ENCODE measurements at regions not wholly inside any gene's neighbourhood (a gene's known extent, or its start where the extent isn't known, plus 50 kb on each side); places are given as distances from the start of the nearest gene placed in this dataset.

- Histone ChIP-seq H3K4me1 (ENCODE audit: control insufficient read depth, insufficient read depth, low read length, poor library complexity, severe bottlenecking) (no peaks in the 10 kb centered on the region), H3K36me3 (ENCODE audit: control insufficient read depth, insufficient read depth, low read length) (no peaks in the 10 kb centered on the region), H3K4me3 (ENCODE audit: insufficient read depth, low read depth, low read length, poor library complexity, severe bottlenecking) (no peak overlapping the region), H3K27ac (ENCODE audit: insufficient read depth, low read length, poor library complexity, severe bottlenecking) (no peak overlapping the region), H3K27me3 (replicated peaks; ENCODE audit: control insufficient read depth, insufficient read depth, low read length, poor library complexity, severe bottlenecking) (no peaks in the 10 kb centered on the region), H3K9me3 (ENCODE audit: control insufficient read depth, low read length) (no peaks in the 10 kb centered on the region)
- DNase-seq: no peak
Observed at GRCh38 chr7:124379296-124379695, 346.4 kb upstream of the TMEM229A start.

- Histone ChIP-seq H3K9me3 (ENCODE audit: control insufficient read depth, low read length) (no peaks in the 10 kb centered on the region), H3K4me1 (ENCODE audit: control insufficient read depth, insufficient read depth, low read length, poor library complexity, severe bottlenecking) (no peaks in the 10 kb centered on the region), H3K4me3 (ENCODE audit: insufficient read depth, low read depth, low read length, poor library complexity, severe bottlenecking) (no peak overlapping the region), H3K36me3 (ENCODE audit: control insufficient read depth, insufficient read depth, low read length) (no peaks in the 10 kb centered on the region), H3K27me3 (replicated peaks; ENCODE audit: control insufficient read depth, insufficient read depth, low read length, poor library complexity, severe bottlenecking) (no peaks in the 10 kb centered on the region), H3K27ac (ENCODE audit: insufficient read depth, low read length, poor library complexity, severe bottlenecking) (no peak overlapping the region)
- DNase-seq: no peak
Observed at GRCh38 chr7:124376111-124376510, 343.2 kb upstream of the TMEM229A start.

DNA sequence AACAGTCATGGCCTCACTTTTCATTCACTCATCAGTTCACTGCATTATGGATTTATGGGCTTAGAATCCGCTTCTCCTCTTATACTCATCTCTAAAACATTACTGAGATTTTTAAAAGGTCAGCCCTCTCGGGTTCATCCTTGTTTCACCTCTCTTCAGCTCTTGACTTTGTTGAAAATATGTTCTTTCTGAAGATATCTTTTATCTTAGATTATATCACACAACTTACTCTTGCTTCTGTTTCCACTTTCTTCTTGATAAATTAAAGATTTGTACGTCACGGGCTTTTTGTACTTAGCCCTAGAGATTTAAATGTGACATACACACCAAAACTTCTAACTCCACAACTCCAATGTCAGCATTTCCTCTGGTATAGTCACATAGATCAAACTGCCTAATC lies 342.5 kb upstream of the TMEM229A start:
- H3K27me3 ChIP-seq (replicated peaks; ENCODE audit: control insufficient read depth, insufficient read depth, low read length, poor library complexity, severe bottlenecking): no peaks in the 10 kb centered on the region
- no peaks in the 10 kb centered on the region for H3K4me1 ChIP-seq (ENCODE audit: control insufficient read depth, insufficient read depth, low read length, poor library complexity, severe bottlenecking)
- H3K4me3 ChIP-seq (ENCODE audit: insufficient read depth, low read depth, low read length, poor library complexity, severe bottlenecking): no peak overlapping the region
- H3K9me3 ChIP-seq (ENCODE audit: control insufficient read depth, low read length): no peaks in the 10 kb centered on the region
- no peak overlapping the region for H3K27ac ChIP-seq (ENCODE audit: insufficient read depth, low read length, poor library complexity, severe bottlenecking)
- H3K36me3 ChIP-seq (ENCODE audit: control insufficient read depth, insufficient read depth, low read length): no peaks in the 10 kb centered on the region
- DNase-seq: no peak

DNA sequence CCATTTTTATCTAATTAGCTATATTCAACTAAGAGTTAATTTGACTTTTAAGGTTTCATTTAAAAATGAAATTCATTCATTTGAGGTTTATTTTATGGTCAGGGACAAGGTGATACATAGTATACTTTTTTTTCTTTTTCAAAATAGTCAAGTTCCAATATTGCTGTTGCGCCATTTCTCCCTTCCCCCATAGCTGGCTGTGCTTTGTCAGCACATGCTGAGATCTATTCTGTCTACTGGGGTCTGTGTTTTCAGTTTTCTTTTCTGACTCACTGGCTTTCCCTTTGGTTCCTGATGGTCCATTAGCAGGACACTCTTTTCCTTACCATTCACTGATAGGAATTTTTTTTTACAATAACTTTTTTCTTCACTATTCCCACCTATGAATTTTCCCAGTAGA lies 336.4 kb upstream of the TMEM229A start:
- no peak overlapping the region for H3K27ac ChIP-seq (ENCODE audit: insufficient read depth, low read length, poor library complexity, severe bottlenecking)
- no peak for DNase-seq

DNA sequence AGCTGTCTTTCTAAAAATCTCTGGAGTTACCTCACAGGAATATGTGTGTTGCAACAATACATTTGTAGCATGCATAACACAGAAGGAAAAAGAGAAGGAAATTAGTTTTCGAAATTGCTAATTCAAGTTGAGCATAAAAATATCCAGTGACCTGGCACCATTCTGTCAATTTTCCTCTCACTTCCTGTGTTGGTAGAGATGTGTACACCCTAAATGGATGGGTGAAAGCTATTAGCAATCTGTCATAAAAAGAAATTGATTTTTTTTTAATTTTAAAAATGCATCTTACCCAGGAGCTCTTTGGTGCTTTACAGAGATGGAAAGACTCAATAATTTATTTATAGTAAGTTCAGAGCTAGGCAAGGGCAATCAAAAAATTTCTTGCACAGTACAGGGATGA lies 333.3 kb upstream of the TMEM229A start:
- no peak for DNase-seq
- Histone ChIP-seq H3K36me3 (ENCODE audit: control insufficient read depth, insufficient read depth, low read length) (no peaks in the 10 kb centered on the region), H3K27me3 (replicated peaks; ENCODE audit: control insufficient read depth, insufficient read depth, low read length, poor library complexity, severe bottlenecking) (no peaks in the 10 kb centered on the region), H3K9me3 (ENCODE audit: control insufficient read depth, low read length) (no peaks in the 10 kb centered on the region), H3K27ac (ENCODE audit: insufficient read depth, low read length, poor library complexity, severe bottlenecking) (no peak overlapping the region), H3K4me3 (ENCODE audit: insufficient read depth, low read depth, low read length, poor library complexity, severe bottlenecking) (no peak overlapping the region), H3K4me1 (ENCODE audit: control insufficient read depth, insufficient read depth, low read length, poor library complexity, severe bottlenecking) (no peaks in the 10 kb centered on the region)

More for the DNA sequence above, 336.4 kb upstream of the TMEM229A start:
- no peaks in the 10 kb centered on the region for H3K4me1 ChIP-seq (ENCODE audit: control insufficient read depth, insufficient read depth, low read length, poor library complexity, severe bottlenecking)
- no peaks in the 10 kb centered on the region for H3K36me3 ChIP-seq (ENCODE audit: control insufficient read depth, insufficient read depth, low read length)
- H3K9me3 ChIP-seq (ENCODE audit: control insufficient read depth, low read length): no peaks in the 10 kb centered on the region
- no peaks in the 10 kb centered on the region for H3K27me3 ChIP-seq (replicated peaks; ENCODE audit: control insufficient read depth, insufficient read depth, low read length, poor library complexity, severe bottlenecking)
- H3K4me3 ChIP-seq (ENCODE audit: insufficient read depth, low read depth, low read length, poor library complexity, severe bottlenecking): no peak overlapping the region

- H3K27me3 ChIP-seq (replicated peaks; ENCODE audit: control insufficient read depth, insufficient read depth, low read length, poor library complexity, severe bottlenecking): no peaks in the 10 kb centered on the region
- no peak for DNase-seq
- no peak overlapping the region for H3K4me3 ChIP-seq (ENCODE audit: insufficient read depth, low read depth, low read length, poor library complexity, severe bottlenecking)
- no peak overlapping the region for H3K27ac ChIP-seq (ENCODE audit: insufficient read depth, low read length, poor library complexity, severe bottlenecking)
- no peaks in the 10 kb centered on the region for H3K4me1 ChIP-seq (ENCODE audit: control insufficient read depth, insufficient read depth, low read length, poor library complexity, severe bottlenecking)
- H3K36me3 ChIP-seq (ENCODE audit: control insufficient read depth, insufficient read depth, low read length): no peaks in the 10 kb centered on the region
- H3K9me3 ChIP-seq (ENCODE audit: control insufficient read depth, low read length): no peaks in the 10 kb centered on the region
Observed at GRCh38 chr7:124364283-124364682, 331.4 kb upstream of the TMEM229A start.

DNA sequence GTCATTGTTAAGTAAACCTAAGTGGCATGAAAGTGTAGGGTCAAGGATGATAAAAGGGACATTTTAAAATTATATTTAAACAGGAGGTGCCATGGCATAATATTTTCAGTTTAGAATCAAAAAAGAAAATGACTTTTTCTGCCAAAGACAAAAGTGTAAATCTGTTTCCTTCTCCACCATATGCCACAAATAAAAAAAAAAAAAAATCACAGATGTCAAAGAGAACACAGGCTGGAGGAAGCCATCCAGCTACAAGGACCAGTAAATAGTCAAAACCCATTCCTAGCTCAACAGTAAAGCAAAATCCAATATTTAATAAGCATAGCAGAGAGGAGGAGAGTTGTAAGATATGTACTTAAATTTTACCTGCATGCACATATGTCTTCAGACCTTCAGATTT lies 321.3 kb upstream of the TMEM229A start:
- no peak overlapping the region for H3K27ac ChIP-seq (ENCODE audit: insufficient read depth, low read length, poor library complexity, severe bottlenecking)
- no peak for DNase-seq

GRCh38 chr7:124351950-124352349 lies 319.1 kb upstream of the TMEM229A start:
- H3K4me3 ChIP-seq (ENCODE audit: insufficient read depth, low read depth, low read length, poor library complexity, severe bottlenecking): no peak overlapping the region
- no peaks in the 10 kb centered on the region for H3K27me3 ChIP-seq (replicated peaks; ENCODE audit: control insufficient read depth, insufficient read depth, low read length, poor library complexity, severe bottlenecking)
- no peak for DNase-seq
- no peak overlapping the region for H3K27ac ChIP-seq (ENCODE audit: insufficient read depth, low read length, poor library complexity, severe bottlenecking)
- no peaks in the 10 kb centered on the region for H3K4me1 ChIP-seq (ENCODE audit: control insufficient read depth, insufficient read depth, low read length, poor library complexity, severe bottlenecking)
- no peaks in the 10 kb centered on the region for H3K9me3 ChIP-seq (ENCODE audit: control insufficient read depth, low read length)
- H3K36me3 ChIP-seq (ENCODE audit: control insufficient read depth, insufficient read depth, low read length): no peaks in the 10 kb centered on the region

More for the DNA sequence above, 321.3 kb upstream of the TMEM229A start:
- no peaks in the 10 kb centered on the region for H3K4me1 ChIP-seq (ENCODE audit: control insufficient read depth, insufficient read depth, low read length, poor library complexity, severe bottlenecking)
- no peaks in the 10 kb centered on the region for H3K9me3 ChIP-seq (ENCODE audit: control insufficient read depth, low read length)
- no peaks in the 10 kb centered on the region for H3K27me3 ChIP-seq (replicated peaks; ENCODE audit: control insufficient read depth, insufficient read depth, low read length, poor library complexity, severe bottlenecking)
- no peaks in the 10 kb centered on the region for H3K36me3 ChIP-seq (ENCODE audit: control insufficient read depth, insufficient read depth, low read length)
- no peak overlapping the region for H3K4me3 ChIP-seq (ENCODE audit: insufficient read depth, low read depth, low read length, poor library complexity, severe bottlenecking)

DNA sequence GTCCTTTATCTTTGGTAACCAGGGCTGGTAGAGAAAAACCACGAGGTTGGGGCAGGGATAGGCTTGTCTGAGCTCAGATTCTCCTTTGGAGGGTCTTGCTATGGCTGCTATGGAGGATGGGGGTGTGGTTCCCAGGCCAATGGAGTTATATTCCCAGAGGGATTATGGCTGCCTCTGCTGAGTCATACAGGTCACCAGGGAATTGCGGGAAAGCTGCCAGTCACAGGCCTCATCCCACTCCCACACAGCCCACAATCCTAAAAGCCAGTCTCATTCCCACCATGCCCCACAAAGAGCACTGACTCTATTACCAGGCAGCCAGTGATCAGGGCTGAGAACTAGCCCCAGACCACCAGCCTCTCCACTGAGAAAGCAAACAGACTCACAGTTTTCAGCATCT lies 316.6 kb upstream of the TMEM229A start:
- H3K36me3 ChIP-seq (ENCODE audit: control insufficient read depth, insufficient read depth, low read length): no peaks in the 10 kb centered on the region
- no peak overlapping the region for H3K4me3 ChIP-seq (ENCODE audit: insufficient read depth, low read depth, low read length, poor library complexity, severe bottlenecking)

GRCh38 chr7:124338861-124339260 lies 306.0 kb upstream of the TMEM229A start:
- Histone ChIP-seq H3K27me3 (replicated peaks; ENCODE audit: control insufficient read depth, insufficient read depth, low read length, poor library complexity, severe bottlenecking) (no peaks in the 10 kb centered on the region), H3K4me3 (ENCODE audit: insufficient read depth, low read depth, low read length, poor library complexity, severe bottlenecking) (no peak overlapping the region), H3K36me3 (ENCODE audit: control insufficient read depth, insufficient read depth, low read length) (no peaks in the 10 kb centered on the region), H3K4me1 (ENCODE audit: control insufficient read depth, insufficient read depth, low read length, poor library complexity, severe bottlenecking) (no peaks in the 10 kb centered on the region), H3K27ac (ENCODE audit: insufficient read depth, low read length, poor library complexity, severe bottlenecking) (no peak overlapping the region), H3K9me3 (ENCODE audit: control insufficient read depth, low read length) (no peaks in the 10 kb centered on the region)
- DNase-seq: no peak

More for the DNA sequence above, 316.6 kb upstream of the TMEM229A start:
- Histone ChIP-seq H3K4me1 (ENCODE audit: control insufficient read depth, insufficient read depth, low read length, poor library complexity, severe bottlenecking) (no peaks in the 10 kb centered on the region), H3K27me3 (replicated peaks; ENCODE audit: control insufficient read depth, insufficient read depth, low read length, poor library complexity, severe bottlenecking) (no peaks in the 10 kb centered on the region), H3K9me3 (ENCODE audit: control insufficient read depth, low read length) (no peaks in the 10 kb centered on the region), H3K27ac (ENCODE audit: insufficient read depth, low read length, poor library complexity, severe bottlenecking) (no peak overlapping the region)
- no peak for DNase-seq
